ENCODE measurements at regions not wholly inside any gene's neighbourhood (a gene's known extent, or its start where the extent isn't known, plus 50 kb on each side); places are given as distances from the start of the nearest gene placed in this dataset.
"Not testable (repeated sequence)": the region's sequence is repeated elsewhere in the genome, so short reads cannot be mapped to it uniquely, and the experiment has no call there.

DNA sequence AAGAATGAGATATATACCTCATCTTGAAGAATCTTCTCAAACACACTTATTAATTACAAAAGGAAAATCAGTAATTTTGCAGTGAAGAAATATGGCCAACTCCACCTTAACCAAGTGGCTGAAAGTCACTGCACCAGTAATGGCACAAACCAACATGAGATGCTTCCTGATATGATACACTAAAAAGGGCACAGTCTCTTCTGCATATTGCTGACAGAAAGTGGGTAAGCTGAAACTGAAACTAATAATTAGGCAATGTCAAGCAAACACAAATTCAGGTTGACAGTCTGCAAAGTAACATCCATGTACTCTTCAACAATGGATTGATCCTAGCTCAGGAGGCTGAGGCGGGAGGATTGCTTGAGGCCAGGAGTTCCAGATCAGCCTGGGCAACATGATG lies 56.1 kb downstream of the ZNF22 start:
- DNase-seq, result not testable (repeated sequence)

DNA sequence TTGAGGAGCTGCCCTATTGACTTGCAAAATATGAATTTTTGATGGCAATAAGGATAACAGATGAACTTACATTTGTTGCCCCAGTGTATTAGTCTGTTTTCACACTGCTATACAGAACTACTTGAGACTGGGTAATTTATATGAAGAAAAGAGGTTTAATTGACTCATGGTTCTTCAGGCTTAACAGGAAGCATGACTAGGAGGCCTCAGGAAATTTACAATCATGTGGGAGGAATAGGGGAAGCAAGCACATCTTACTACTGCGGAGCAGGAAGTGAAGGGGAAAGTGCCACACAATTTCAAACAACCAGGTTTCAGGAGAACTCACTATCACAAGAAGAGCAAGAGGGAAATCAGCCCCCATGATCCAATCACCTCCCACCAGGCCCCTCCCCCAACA lies 57.9 kb downstream of the ZNF22 start:
- no peak for DNase-seq

DNA sequence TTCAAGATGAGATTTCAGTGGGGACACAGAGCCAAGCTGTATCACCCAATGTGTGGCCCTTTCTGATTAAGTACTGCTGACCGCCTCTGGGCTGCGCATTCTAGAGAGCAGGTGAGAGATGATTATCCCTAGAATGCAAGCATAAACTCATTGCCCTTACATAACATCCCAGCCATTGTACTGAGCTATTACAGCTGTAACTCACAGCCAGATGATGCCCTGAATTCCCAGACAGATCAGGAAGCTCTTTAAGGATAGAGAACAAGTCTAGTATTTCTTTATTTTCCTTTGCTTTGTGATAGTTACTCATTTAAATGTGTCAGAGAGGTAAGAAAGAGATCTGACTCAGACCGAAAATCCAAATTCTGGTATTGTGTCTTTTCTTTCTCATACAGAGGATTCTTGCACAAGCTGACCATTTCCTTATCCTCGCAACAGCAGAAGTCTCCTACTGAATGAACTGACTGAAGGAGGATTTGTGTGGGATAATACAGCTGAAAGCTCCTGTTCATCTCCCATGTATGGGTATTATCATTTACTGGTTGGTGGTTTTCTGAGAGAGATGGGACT lies 58.4 kb downstream of the ZNF22 start:
- no peak for DNase-seq

DNA sequence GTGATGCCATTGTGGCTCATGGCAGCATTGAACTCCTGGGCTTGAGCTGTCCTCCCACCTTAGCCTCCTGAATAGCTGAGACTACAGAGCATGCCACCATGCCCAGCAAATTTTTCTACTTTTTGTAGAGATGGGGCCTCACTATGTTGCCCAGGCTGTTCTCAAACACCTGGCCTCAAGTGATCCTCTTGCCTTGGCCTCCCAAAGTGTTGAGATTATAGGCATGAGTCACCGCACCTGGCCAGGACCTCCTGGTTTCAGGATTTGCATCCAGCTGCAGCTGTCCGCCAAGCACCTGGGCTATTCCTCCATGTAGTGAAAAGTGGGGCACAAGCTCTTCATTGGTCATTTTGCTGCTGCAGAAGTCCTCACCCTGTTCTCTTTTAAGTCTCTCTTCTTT lies 58.9 kb downstream of the ZNF22 start:
- no peak for DNase-seq

DNA sequence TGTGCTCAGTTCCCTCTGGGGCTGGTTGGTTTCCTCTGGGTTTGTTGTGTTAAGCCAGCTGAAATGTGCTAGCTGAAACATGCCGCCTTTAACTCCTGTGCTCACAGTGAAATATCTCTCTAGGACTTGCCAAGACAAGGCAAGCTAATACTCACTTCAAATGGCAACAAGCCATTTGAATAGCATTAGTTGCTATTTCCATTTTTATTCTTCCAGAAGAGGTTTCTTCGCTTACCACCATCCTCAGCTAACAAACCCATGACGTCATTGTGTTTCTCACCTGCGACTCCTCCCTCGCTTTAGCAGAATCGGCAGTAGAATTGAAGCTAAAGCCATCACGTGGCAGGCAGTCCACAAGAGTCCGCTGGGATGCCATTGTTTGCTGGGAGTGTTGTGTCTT lies 61.3 kb downstream of the ZNF22 start:
- DNase-seq, result no peak

DNA sequence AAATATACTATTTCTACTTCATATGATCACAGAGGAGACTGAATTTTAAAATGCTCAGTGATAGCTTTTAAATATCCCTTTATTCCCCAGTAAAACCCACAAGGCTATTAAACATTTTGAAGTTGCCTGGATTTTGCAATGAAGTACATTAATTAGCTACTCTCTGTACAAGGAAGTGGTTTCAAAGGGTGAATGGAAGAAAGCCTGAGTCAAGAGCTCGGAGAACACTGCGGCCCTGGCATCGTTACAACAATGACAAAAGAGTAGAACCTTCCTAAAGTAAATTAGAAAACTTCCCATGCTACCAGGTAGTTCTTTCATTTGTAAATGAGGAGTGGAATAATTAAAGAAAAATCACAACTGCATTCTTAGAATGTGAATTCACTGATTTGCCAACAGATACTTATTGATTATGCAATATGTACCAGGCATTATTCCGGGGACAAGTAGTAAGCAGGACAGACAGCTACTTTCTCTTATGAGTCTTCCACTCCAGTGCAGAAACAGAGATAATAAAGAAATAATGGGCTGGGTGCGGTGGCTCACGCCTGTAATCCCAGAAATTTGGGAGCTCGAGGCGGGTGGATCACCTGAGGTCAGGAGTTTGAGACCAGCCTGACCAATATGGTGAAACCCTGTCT lies 63.0 kb downstream of the ZNF22 start:
- DNase-seq, result no peak

DNA sequence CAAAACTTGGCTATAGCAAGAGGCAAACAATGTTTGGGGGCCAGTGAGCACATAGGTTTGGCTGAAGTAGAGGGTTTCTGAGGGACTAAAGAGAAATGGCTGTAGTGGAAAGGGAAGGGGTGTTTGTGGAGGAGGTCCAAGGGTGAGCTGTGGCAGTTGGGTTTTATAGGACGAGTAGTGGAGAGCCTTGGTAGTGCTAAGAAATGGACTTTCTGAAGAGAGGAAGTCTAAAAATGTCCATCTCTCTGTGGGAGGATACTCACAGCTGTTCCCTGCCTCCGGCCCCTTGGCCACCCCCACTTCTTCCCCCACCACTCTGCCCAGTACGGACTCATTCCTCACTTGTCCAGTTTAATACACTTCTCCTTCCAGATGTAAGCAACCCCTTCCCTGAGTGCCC lies 64.3 kb downstream of the ZNF22 start:
- DNase-seq, result no peak

DNA sequence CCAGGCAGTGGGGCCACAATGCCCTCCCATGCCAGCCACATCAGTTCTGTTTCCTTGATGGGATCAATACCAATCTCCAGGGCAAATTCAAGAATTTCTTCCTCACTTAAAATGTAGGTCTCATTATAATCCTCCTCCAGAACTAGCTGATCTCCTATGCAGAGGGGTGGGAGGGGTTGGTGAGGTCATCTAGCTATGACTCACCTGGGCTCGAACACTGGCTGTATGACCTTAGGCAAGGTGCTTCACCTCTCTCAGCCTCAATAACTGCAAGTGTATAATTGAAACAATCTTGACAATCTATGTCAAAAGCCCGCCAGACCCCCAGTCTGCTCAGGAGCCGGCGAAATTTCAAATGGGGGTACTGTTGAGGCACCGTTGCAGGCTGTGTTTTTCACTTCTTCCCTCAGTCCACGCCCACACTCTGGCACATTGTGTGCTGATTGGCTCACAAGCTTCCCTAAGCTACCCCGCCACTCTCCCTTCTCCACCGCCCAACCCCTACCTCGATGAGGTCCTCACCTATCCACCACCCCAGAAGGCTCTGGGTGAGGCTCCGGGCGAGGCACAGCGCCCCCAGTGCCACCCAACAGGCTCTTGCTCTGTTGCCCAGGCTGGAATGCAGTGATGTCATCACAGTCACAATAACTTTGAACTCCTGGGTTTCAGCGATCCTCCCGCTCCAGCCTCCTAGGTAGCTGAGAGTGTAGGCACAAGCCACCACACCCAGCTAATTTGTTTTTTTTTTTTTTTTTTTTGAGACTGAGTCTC lies 70.5 kb downstream of the ZNF22 start:
- DNase-seq, result no peak

DNA sequence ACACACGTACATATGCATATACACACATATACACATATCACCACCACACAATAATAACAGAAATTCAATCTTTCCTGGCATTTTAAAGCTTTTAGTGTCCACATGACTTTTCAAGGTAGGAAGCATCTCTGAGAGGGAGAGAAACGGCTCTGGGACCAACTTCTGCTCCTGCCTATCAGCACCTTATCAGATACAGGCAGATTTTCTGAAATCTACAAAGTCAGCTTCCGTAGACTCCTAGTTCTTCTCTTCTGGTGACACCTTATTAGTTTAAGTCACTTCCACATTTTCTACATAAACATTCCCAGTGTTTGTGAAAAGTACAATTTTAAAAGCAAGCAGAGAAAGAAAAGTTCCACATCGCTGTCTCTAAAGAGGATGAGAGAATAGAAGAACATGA lies 74.5 kb downstream of the ZNF22 start:
- DNase-seq, result no peak

DNA sequence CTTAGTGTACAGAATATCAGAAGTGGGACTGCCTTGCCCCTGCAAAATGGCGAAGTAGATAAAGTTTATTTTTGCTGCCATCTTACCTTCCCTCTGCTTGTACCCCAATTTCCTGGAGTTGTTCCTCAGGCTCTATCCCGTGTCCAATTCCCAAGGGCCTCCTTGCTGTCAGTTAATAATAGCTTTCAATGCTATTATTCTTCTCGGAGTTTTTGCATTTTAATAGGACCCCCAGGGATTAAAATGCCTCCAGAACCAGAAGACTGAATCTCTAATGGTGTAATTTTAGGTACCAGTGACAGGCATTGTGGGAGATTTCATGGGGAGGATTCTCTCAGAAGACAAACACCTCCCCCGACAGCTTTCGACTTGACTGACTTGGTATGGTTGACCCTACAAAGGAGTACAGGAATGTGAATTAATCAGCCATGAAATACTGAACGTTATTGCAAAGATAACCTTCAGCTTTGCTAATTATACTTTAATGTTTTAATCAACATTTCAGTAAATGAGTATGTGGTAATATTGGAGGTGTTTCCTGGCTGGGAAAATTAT lies 75.2 kb downstream of the ZNF22 start:
- DNase-seq, result no peak

DNA sequence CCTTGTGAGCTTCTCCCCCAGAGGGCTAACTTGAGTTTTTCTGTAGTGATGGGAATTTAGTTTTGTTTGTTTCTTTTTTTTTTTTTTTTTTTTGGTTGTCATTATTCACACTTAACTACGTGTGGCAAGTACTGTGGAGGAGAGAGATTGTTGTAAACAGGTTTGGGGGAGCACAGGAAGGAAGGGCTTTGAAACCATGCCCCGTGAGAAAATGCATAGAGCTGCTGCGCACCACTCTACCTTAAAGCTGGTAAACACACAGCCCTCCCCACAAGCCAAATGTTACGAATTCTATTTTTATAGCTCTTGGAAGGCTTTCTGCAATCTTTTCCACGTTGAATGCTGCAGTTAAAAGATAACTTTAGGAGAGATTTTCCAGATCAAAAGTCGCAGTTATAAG lies 76.2 kb downstream of the ZNF22 start:
- DNase-seq, result no peak

DNA sequence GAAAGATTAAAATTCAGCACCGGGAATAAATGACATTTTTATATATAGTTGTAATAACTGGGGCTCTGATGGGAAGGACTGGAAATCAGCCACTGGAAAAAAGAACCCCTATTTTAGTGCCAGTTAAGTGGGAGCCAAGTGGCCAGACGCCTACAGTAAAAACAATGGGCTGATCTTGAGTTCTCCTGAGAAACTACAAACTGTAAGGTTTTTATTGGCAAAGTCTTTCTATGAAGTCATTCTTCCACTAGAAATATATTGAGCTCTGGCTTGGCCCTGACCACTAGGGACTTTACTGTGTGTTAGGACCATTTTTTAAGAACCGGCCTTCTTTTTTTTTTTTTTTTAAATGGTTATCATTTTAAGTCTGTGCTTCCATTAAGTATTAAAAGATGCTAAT lies 79.6 kb downstream of the ZNF22 start:
- DNase-seq, result no peak

DNA sequence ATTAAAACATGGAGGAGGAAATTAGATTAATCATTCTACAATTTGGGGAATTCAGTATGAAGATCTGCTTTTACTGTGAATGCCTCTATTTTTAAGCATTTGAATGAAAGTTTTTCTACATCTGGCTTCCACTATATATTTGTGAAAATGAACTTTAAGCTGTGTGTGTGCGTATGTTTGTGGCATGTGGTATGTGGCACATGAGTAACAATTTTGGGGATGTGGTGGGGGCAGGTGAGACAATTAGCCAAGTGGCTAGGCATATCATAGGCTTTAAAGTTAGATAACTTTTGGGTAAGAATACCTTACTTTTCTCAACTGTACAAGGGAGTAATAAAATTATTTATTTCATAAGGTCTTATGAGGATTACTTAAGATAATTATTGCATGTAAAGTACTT lies 81.5 kb downstream of the ZNF22 start:
- no peak for DNase-seq

DNA sequence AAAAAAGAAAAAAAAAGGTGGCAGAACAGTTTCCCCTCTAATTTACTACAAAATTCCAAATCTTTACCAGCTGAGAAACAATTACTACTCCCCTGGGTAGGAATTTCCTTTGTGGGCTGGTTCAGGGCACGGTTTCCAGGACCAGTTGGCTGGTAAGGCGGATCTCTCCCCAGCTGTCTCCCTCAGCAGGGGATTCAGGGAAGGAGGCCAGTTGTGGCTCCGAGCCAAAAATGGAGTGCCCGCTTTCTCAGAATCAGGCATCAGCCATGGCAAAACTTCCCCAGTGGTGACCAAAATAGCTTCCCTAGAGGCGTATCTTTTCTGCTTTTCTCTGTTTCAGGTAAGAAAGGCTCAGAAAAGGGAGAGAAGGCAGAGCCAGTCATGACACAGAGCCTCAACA lies 91.2 kb downstream of the ZNF22 start:
- DNase-seq, result no peak

DNA sequence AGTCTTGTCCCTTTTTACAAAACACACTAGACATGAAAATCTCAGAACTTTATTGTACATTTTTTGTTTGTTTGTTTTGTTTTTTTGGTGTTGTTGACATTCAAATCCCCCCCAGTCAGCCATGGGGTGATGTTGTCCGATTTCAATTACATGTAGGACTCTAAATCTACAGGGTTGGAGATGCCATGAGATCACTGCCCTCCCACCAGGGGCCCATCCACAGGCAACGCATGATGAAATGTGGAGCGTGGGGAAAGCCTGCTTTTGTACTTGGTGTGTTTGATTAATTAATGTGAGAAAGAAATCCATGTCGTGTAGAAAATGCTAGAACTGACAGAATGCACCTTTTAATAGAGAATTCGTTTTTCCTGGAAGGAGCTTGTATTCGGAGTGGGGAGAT lies 93.2 kb downstream of the ZNF22 start:
- no peak for DNase-seq

DNA sequence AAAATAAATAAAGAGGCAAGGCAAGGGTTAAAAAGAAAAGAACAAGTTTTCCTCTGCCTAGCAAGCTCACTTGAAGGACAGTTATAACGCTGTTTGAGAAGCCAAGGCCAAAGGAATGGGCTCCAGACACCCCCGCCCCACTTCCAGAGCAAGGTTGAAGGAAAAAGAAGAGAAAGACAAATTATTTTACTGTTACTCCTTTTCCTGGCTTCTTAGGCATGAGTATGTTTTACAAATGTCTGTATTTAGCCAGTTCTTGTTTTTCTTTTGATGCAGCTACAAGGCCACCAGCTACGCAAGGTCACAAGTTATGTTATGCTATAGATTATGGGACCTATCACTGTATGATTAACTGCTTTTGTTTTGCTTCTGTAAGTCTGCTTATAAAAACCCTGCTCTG lies 94.6 kb downstream of the ZNF22 start:
- no peak for DNase-seq

DNA sequence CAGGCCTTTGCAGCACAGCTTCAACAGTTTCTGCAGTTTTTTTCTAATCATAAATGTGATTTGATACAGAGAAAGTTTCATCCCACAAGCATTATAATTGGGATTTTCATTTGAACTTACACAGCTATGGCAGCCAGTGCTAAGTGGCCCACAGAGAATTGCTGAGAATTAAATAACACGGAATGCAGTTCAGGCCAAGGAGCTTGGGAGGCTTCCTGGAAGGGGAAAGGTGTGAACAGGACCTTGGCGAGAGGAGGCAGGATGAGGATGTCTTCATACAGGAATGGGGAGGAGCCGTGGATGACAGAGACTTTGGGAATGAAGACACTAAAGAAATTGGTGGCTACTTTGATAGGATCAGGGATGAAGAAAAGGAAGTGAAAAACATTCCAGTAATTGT lies 95.3 kb downstream of the ZNF22 start:
- DNase-seq, result no peak

DNA sequence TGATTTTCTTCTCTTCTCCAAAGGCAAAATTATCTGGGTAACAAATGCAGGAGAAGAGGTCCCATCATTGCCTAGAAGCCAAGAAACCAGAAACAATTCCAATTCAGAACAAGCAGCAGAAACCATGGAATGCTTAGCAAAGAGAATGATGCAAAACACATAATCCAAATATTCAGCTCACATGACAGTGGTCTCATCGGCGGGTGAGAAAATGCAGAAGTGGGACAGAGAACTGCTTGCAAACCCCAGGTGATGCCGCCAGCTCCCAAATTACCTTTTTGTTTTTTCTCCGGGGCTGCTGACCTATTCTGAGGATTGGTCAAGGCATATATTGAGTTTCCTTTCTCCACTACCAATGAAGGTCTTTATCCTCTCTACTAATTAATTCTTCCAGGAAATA lies 99.7 kb downstream of the ZNF22 start:
- DNase-seq, result no peak

DNA sequence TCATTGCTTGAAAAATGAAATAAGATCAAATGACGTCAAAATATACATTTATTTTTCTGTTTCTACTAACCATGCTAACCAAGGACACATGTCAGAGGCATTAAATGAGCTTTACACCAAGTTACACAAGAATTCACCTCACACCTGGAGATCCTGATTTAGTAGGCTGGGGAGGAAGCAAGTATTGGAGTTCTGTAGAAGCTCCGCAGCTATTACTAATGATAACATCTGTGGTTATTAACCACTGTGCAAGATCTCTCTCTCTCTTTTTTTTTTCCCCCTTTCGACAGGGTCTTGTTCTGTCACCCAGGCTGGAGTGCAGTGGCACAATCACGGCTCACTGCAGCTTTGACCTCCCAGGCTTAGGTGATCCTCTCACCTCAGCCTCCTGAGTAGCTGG lies 104.0 kb downstream of the ZNF22 start:
- no peak for DNase-seq

DNA sequence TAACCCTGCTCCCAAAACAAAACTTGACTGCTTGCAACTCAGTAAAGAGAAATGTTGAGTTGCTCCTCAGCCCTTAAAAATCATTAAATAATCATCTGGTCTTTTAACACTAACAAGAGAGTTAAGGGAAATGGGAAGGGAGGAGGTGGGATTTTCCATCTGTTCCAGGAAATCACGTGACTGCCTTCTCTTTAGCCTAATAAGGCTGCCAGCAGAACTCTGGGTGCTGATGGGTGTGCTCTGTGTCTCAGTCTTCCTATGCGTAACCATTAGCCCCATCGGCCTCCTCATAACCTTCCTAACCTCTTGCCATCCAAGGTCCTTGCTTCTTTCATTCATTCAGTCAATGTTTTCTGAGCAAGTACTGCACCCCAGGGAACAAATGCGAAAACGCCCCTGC lies 104.6 kb downstream of the ZNF22 start:
- not testable (repeated sequence) for DNase-seq

DNA sequence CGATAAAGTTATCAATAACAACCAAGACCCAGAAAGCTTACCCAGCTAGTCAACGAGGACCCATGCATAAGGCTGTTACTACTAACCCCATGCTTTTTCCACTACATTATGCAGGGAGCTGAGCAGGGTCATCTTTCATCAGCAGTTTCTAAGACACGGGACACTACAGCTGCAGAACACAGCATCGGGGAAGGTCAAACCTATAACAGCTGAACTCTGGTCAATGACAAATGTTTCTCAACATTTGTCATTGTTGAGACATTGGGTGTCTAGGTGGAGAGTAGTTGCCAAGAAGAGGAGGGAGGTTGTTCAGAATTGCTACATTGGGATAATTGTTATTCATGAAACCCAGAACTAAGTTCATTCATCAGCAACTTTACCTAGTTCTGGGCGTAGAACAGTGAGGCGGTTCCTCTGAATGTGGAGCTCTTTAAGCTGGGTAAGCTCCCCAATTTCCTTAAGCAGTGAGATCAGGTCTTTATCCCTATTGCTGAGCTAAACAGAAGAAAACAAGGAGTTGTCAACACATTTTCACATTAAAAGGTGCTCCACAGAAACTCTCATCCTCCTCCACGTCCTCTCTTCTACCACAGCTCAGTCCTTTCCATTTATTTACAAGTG lies 105.6 kb downstream of the ZNF22 start:
- DNase-seq, result no peak

DNA sequence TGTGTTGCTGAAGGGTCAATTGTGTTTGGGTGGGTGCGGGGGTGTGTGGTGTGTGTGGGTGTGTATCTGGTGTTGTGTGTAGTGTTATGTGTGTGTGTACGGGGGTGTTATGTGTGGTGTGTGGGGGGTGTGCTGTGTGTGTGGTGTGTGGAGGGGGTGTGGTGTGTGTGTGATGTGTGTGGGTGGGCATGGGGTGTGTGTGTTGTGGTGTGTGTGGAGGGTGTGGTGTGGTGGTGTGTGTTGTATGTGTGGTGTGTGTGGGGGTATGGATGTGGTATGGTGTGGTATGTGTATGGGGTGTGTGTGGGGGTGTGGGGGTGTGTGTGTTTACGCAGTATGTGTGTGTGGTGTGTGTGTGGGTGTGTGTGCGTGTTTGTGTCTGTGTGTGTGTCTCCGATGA lies 110.8 kb downstream of the ZNF22 start:
- DNase-seq, result no peak

DNA sequence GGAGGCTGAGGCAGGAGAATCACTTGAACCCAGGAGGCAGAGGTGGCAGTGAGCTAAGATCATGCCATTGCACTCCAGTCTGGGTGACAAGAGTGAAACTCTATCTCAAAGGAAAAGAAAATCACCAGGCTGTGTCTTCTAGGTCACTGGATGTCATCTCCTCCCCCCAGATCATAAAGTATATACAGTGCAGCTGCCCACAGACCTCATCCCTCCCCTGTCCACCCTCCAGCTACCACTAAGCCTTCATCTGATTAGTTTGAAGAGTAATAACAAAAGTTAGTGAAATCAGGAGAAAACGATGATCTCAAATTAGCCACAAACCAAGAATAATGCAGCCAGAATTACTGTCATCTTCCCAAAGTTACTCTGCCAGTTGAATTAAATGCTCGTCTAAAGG lies 117.2 kb downstream of the ZNF22 start:
- DNase-seq, result not testable (repeated sequence)

DNA sequence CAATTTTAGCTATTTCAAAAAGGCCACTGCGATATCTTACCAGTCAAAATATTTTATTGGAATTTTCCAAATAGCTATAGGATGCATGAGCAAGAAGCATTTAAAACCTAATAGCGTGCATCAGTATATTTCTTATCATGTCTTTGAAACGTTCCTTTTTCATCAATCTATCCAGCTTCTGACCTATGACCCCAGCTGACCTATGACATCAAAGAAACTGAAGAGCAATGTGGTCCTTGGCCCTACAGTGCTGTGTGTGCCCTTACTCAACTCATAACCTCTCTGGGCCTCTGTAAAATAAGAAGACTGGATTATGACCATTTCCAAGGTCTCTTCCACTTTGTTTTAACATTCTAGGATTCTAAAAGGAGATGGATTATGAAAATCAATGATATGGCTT lies 118.2 kb downstream of the ZNF22 start:
- DNase-seq, result no peak

Measured in SHP77 treated with DMSO at 0.1 percent for 48 hours (cell line).